Panc1 (cell line): ENCODE measurements at regions not wholly inside any gene's neighbourhood (a gene's known extent, or its start where the extent isn't known, plus 50 kb on each side); places are given as distances from the start of the nearest gene placed in this dataset.

Source experiments
- POLR2AphosphoS5 ChIP-seq: IDR thresholded peaks from 2 replicates; pipeline ENCODE4 v1.6.1; 2012; ENCODE audit warnings: mild to moderate bottlenecking, low read depth, low read length, moderate library complexity
- SIN3A ChIP-seq: IDR thresholded peaks from 2 replicates; pipeline ENCODE4 v1.6.1; 2012; ENCODE audit warnings: low read depth, mild to moderate bottlenecking, low read length, moderate library complexity, borderline replicate concordance; ENCODE audit not compliant: insufficient read depth
- TCF7L2 ChIP-seq: IDR thresholded peaks from 2 replicates; pipeline ENCODE4 v1.6.1; 2011; ENCODE audit warnings: mild to moderate bottlenecking, low read depth, low read length, inconsistent platforms
- TF ChIP-seq, protein P1 (sequence below): fragments of 450-650 bp; IDR thresholded peaks from 2 replicates; pipeline ENCODE4 v1.5.1; 2017; ENCODE audit warnings: mild to moderate bottlenecking
- TF ChIP-seq, protein P2 (sequence below), 2 experiments: IDR thresholded peaks; 2 replicates each; pipeline ENCODE4 v1.6.1; 2011 to 2012; ENCODE audit warnings: low read depth in 2 of 2, control low read depth in 1 of 2, low read length in 1 of 2, mild to moderate bottlenecking in 1 of 2, moderate library complexity in 1 of 2; ENCODE audit not compliant: insufficient read depth in 1 of 2

DNA sequence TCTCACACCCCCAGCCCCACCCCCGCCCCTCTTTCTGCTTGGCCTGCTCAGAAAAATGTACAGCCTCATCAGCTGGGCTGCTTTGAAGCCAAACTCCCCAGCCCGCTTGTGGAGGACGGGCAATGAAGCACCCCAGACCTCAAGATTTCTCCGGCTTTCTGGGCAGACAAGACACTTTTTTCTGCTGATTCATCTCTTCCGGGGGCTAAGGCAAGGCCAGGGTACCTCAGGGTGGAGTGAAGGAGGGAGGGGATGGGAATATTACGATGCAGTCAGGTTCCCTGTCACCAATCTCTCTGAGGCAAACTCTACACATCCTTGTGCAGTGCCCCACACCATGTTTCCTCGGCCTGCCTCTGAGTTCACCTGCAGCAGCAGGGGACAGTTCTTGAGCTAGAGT lies 66.9 kb upstream of the ATP6AP2 start:
- TF ChIP-seq, protein P1, sequence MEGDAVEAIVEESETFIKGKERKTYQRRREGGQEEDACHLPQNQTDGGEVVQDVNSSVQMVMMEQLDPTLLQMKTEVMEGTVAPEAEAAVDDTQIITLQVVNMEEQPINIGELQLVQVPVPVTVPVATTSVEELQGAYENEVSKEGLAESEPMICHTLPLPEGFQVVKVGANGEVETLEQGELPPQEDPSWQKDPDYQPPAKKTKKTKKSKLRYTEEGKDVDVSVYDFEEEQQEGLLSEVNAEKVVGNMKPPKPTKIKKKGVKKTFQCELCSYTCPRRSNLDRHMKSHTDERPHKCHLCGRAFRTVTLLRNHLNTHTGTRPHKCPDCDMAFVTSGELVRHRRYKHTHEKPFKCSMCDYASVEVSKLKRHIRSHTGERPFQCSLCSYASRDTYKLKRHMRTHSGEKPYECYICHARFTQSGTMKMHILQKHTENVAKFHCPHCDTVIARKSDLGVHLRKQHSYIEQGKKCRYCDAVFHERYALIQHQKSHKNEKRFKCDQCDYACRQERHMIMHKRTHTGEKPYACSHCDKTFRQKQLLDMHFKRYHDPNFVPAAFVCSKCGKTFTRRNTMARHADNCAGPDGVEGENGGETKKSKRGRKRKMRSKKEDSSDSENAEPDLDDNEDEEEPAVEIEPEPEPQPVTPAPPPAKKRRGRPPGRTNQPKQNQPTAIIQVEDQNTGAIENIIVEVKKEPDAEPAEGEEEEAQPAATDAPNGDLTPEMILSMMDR, result no peak
- TF ChIP-seq TCF7L2, result no peak
- TF ChIP-seq POLR2AphosphoS5, result no peak
- TF ChIP-seq, protein P2, sequence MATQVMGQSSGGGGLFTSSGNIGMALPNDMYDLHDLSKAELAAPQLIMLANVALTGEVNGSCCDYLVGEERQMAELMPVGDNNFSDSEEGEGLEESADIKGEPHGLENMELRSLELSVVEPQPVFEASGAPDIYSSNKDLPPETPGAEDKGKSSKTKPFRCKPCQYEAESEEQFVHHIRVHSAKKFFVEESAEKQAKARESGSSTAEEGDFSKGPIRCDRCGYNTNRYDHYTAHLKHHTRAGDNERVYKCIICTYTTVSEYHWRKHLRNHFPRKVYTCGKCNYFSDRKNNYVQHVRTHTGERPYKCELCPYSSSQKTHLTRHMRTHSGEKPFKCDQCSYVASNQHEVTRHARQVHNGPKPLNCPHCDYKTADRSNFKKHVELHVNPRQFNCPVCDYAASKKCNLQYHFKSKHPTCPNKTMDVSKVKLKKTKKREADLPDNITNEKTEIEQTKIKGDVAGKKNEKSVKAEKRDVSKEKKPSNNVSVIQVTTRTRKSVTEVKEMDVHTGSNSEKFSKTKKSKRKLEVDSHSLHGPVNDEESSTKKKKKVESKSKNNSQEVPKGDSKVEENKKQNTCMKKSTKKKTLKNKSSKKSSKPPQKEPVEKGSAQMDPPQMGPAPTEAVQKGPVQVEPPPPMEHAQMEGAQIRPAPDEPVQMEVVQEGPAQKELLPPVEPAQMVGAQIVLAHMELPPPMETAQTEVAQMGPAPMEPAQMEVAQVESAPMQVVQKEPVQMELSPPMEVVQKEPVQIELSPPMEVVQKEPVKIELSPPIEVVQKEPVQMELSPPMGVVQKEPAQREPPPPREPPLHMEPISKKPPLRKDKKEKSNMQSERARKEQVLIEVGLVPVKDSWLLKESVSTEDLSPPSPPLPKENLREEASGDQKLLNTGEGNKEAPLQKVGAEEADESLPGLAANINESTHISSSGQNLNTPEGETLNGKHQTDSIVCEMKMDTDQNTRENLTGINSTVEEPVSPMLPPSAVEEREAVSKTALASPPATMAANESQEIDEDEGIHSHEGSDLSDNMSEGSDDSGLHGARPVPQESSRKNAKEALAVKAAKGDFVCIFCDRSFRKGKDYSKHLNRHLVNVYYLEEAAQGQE (IDR thresholded peaks at IDR 0.05; ENCODE audit: insufficient read depth in 1 of 2, low read depth in 2 of 2, low read length in 1 of 2), result no peak
- no peak for TF ChIP-seq SIN3A
